Kidney epithelial cell (primary cell): ENCODE measurements at regions not wholly inside any gene's neighbourhood (a gene's known extent, or its start where the extent isn't known, plus 50 kb on each side); places are given as distances from the start of the nearest gene placed in this dataset.

ENCODE experiments used
- DNase-seq: peaks from one replicate; pipeline ENCODE4 v3.0.0-alpha.2; 2010; ENCODE audit warnings: low read depth
- H3K27me3 ChIP-seq: 2 replicates; pipeline ENCODE4 v1.6.0; 2011; ENCODE audit warnings: low read length; ENCODE audit not compliant: control insufficient read depth, insufficient read depth
- H3K36me3 ChIP-seq: 2 replicates; pipeline ENCODE4 v1.5.1; 2011; ENCODE audit warnings: low read length; ENCODE audit not compliant: control insufficient read depth, insufficient read depth
- H3K4me3 ChIP-seq: 2 replicates; pipeline ENCODE4 v1.5.1; 2011; ENCODE audit warnings: low read depth, mild to moderate bottlenecking, control low read depth, low read length
- TF ChIP-seq, protein P1 (sequence below): IDR thresholded peaks from 2 replicates; pipeline ENCODE4 v1.5.1; 2011; ENCODE audit warnings: mild to moderate bottlenecking, moderate library complexity, low read length, control low read depth, inconsistent platforms; ENCODE audit not compliant: insufficient read depth, poor library complexity, severe bottlenecking

DNA sequence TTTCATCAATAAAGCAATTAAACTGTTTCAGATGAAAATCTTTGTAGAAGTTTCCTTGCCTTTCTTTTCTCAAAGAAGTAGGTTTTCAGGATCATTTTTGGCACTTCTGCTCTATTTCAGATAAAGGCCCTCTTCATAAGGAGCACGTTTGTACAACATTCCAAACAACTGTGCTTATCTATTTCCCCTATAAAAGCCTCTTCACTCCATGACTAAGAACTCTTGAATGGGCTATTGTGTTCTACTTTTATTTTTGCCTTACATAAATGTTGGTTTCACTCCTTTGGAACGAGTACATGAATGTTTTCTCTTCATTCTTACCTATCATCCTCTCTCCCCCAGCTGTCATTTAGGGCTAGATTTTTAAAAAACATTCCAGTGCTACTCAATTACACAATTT is 288.0 kb upstream of the PPP1R2C start:
- no peak for DNase-seq
- TF ChIP-seq, protein P1, sequence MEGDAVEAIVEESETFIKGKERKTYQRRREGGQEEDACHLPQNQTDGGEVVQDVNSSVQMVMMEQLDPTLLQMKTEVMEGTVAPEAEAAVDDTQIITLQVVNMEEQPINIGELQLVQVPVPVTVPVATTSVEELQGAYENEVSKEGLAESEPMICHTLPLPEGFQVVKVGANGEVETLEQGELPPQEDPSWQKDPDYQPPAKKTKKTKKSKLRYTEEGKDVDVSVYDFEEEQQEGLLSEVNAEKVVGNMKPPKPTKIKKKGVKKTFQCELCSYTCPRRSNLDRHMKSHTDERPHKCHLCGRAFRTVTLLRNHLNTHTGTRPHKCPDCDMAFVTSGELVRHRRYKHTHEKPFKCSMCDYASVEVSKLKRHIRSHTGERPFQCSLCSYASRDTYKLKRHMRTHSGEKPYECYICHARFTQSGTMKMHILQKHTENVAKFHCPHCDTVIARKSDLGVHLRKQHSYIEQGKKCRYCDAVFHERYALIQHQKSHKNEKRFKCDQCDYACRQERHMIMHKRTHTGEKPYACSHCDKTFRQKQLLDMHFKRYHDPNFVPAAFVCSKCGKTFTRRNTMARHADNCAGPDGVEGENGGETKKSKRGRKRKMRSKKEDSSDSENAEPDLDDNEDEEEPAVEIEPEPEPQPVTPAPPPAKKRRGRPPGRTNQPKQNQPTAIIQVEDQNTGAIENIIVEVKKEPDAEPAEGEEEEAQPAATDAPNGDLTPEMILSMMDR, result no peak
- no peaks in the 10 kb centered on the region for H3K27me3 ChIP-seq
- no peak overlapping the region for H3K4me3 ChIP-seq
- H3K36me3 ChIP-seq, result no peaks in the 10 kb centered on the region

GRCh38 chrX:43068639-43069038 is 290.7 kb upstream of the PPP1R2C start:
- no peak for DNase-seq
- TF ChIP-seq, protein P1, result no peak
- Histone ChIP-seq H3K36me3 (no peaks in the 10 kb centered on the region), H3K4me3 (no peak overlapping the region), H3K27me3 (no peaks in the 10 kb centered on the region)

DNA sequence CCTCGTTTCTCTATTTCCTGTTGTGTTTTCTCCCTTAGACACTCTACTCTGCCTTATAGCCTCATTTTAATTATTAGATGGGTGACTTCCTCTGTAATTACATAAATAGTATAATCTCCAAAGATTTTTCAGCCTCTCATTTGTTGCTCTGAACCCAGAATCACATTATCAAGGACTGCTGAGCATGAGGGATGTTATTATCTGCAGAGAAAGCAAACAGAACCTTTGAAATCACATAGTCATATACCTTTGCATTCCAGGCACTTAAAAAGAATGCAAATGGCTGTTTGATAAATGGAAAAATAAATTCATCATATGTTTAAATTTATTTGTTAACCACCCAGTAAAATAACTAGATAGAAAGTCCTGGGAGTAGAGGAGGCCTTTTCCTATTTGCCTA is 305.1 kb upstream of the PPP1R2C start:
- TF ChIP-seq, protein P1, result no peak
- no peaks in the 10 kb centered on the region for H3K36me3 ChIP-seq
- H3K27me3 ChIP-seq, result no peaks in the 10 kb centered on the region
- no peak overlapping the region for H3K4me3 ChIP-seq
- DNase-seq, result no peak

DNA sequence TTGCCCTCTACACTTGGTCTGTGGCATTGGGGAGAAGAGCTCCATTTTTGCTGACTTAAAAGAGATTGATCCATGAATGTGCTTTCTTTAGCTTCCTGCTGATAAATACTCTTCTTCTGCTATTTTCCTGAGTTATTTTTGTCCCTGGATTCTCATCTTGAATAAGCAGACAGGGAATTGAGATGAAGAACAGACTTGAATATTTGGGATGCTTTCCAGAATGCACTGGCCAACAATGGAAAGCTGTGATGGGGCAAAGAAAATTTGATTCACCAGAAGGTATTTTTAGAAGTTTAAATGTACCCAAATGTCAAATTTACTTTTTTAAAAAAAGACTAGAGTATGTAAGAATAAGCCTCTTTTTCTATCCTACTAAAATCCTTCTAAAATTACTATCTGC is 309.9 kb upstream of the PPP1R2C start:
- TF ChIP-seq, protein P1, result no peak
- Histone ChIP-seq H3K4me3 (no peak overlapping the region), H3K27me3 (no peaks in the 10 kb centered on the region), H3K36me3 (no peaks in the 10 kb centered on the region)
- DNase-seq, result no peak

- TF ChIP-seq, protein P1, result no peak
- no peak overlapping the region for H3K4me3 ChIP-seq
- H3K27me3 ChIP-seq, result no peaks in the 10 kb centered on the region
- no peaks in the 10 kb centered on the region for H3K36me3 ChIP-seq
- no peak for DNase-seq
Observed at GRCh38 chrX:43096830-43097229, 318.9 kb upstream of the PPP1R2C start.

GRCh38 chrX:43106009-43106408 is 328.0 kb upstream of the PPP1R2C start:
- Histone ChIP-seq H3K27me3 (no peaks in the 10 kb centered on the region), H3K36me3 (no peaks in the 10 kb centered on the region), H3K4me3 (no peak overlapping the region)
- no peak for DNase-seq
- TF ChIP-seq, protein P1, result no peak
